PFSK-1 (cell line): ENCODE measurements at regions not wholly inside any gene's neighbourhood (a gene's known extent, or its start where the extent isn't known, plus 50 kb on each side); places are given as distances from the start of the nearest gene placed in this dataset.

Experiments
- FOXP2 ChIP-seq: optimal IDR thresholded peaks from 2 replicates; pipeline ENCODE3; 2011; ENCODE audit warnings: borderline replicate concordance, control low read depth, inconsistent platforms; ENCODE audit not compliant: insufficient read depth; ENCODE audit errors: extremely low read length, extremely low read depth
- POLR2AphosphoS5 ChIP-seq: IDR thresholded peaks from 2 replicates; pipeline ENCODE4 v1.6.1; 2012; ENCODE audit warnings: low read depth, mild to moderate bottlenecking, control low read depth, low read length, moderate library complexity
- SIN3A ChIP-seq: IDR thresholded peaks from 2 replicates; pipeline ENCODE4 v1.6.1; 2012; ENCODE audit warnings: mild to moderate bottlenecking, low read length, moderate library complexity, borderline replicate concordance; ENCODE audit not compliant: insufficient read depth
- TAF1 ChIP-seq: IDR thresholded peaks from 2 replicates; pipeline ENCODE4 v1.6.1; 2012; ENCODE audit warnings: low read length, control low read depth, borderline replicate concordance; ENCODE audit not compliant: insufficient read depth
- TF ChIP-seq, protein P1 (sequence below), 2 experiments: IDR thresholded peaks; 2 replicates each; pipeline versions ENCODE4 v1.6.1 to v1.8.0; 2011 to 2012; ENCODE audit warnings: low read depth in 2 of 2, low read length in 2 of 2, control low read depth in 1 of 2, inconsistent platforms in 1 of 2, mild to moderate bottlenecking in 1 of 2, moderate library complexity in 1 of 2; ENCODE audit not compliant: insufficient read depth in 1 of 2

DNA sequence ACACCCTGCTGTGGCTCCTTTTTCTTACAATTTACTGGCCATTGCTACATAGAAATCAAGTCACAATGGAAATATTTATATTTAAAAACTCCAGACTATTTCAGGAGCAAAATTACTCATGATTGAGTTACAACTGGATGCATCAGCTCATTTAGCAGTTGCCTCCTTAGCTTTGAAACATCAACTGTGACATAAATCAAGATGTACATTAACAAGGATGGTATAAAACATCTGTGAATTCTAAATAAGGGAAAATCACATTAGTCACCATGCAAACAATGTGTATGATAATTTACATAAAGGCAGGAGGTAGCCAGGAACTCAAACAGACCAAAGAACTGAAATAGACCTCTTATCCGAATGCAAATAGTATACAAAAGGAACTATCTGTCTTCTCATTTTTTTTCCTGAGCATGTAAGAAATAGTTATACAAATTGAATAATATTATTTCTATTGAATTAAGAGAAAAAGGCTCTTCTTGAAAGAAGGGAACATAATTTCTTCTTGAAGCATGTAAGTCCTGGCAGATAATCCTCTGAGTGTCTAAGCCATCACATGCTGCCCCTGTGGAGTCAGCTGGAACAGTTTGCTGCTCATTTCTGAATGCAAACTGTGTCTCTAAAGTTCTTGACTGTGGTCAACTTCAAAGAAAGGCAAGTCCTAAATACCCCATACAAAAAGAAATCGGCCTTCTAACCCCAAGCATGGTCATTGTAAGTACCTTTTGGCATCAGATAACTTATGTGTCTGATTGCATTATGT is 151.2 kb downstream of the NAA11 start:
- no peak for TF ChIP-seq POLR2AphosphoS5
- TF ChIP-seq SIN3A = no peak
- TF ChIP-seq FOXP2 = no peak
- TF ChIP-seq TAF1 = no peak
- TF ChIP-seq, protein P1, sequence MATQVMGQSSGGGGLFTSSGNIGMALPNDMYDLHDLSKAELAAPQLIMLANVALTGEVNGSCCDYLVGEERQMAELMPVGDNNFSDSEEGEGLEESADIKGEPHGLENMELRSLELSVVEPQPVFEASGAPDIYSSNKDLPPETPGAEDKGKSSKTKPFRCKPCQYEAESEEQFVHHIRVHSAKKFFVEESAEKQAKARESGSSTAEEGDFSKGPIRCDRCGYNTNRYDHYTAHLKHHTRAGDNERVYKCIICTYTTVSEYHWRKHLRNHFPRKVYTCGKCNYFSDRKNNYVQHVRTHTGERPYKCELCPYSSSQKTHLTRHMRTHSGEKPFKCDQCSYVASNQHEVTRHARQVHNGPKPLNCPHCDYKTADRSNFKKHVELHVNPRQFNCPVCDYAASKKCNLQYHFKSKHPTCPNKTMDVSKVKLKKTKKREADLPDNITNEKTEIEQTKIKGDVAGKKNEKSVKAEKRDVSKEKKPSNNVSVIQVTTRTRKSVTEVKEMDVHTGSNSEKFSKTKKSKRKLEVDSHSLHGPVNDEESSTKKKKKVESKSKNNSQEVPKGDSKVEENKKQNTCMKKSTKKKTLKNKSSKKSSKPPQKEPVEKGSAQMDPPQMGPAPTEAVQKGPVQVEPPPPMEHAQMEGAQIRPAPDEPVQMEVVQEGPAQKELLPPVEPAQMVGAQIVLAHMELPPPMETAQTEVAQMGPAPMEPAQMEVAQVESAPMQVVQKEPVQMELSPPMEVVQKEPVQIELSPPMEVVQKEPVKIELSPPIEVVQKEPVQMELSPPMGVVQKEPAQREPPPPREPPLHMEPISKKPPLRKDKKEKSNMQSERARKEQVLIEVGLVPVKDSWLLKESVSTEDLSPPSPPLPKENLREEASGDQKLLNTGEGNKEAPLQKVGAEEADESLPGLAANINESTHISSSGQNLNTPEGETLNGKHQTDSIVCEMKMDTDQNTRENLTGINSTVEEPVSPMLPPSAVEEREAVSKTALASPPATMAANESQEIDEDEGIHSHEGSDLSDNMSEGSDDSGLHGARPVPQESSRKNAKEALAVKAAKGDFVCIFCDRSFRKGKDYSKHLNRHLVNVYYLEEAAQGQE (IDR thresholded peaks at IDR 0.05; ENCODE audit: insufficient read depth in 1 of 2, low read depth in 2 of 2, low read length in 2 of 2) = no peak

DNA sequence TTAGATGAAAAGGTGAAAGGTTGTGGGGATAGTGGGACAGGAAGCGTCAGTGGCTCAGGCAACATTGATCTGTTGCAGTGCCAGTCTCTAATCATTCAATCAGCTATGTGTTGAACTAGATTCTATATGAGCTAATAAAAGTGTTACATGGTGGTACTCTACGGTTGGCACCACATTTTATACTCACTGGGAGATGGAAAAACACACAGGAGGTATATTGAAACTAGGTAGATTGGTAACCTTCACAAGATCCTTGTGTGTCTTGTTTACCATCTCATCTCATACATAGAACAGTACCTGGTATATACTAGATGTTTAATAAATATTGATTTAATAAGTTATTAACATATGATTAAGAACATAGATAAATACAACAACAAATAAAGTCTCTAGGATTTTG is 152.7 kb downstream of the NAA11 start:
- no peak for TF ChIP-seq FOXP2
- TF ChIP-seq POLR2AphosphoS5 = no peak
- TF ChIP-seq SIN3A = no peak
- TF ChIP-seq, protein P1 (IDR thresholded peaks at IDR 0.05; ENCODE audit: insufficient read depth in 1 of 2, low read depth in 2 of 2, low read length in 2 of 2) = no peak
- no peak for TF ChIP-seq TAF1

DNA sequence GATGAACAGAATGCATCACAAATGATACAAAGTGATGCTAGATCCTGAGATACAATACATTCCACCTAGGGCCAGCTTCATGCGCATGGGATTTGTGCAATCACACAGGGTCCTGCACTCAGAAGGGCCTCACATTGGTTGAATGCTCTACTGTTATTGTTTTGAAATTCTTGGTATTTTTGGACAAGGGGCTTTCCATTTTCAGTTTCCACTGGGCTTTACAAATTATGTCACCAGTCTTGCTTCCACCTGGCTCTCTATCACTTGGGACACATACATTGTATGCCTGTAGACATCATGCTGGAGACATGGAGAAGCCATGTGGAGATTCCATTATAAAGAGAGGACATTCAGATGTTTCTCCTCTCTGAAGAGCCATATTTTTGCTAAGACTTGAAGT is 155.8 kb downstream of the NAA11 start:
- TF ChIP-seq POLR2AphosphoS5 (no peak), FOXP2 (no peak), TAF1 (no peak), SIN3A (no peak)
- TF ChIP-seq, protein P1 (IDR thresholded peaks at IDR 0.05; ENCODE audit: insufficient read depth in 1 of 2, low read depth in 2 of 2, low read length in 2 of 2) = no peak

DNA sequence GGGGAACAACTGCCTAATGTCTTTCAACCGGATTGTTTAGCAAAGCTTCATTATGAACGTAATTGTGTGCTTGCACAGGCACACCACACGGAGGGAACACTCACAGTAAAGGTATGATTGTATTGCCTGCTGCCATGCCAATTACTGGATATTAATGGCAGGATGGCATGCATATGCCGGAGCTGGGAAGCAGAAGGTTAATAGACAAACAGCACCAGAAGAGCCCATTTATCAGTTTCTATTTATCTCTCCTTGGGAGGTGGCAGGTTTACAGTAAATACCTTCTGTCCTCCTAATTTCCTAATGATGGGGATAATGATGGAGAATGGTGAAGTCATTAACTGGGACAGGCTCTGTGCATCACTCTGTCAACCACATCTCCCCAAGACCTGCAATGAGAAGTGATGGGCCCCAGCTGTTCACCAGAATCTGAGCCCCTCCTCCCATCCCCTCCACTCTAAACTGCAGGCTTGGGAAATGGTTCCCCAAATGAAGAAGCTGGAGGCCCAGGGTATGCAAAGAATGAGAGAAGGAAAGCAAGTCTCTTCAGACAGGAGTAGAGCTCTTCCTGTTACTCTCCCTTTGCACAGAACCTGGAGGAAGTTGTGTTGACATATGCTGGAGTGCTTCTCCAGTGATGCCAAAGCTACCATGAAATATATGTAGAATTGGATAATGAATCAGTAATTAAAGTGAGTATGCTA is 160.8 kb downstream of the NAA11 start:
- TF ChIP-seq FOXP2 (no peak), TAF1 (no peak), POLR2AphosphoS5 (no peak), SIN3A (no peak)
- TF ChIP-seq, protein P1 (IDR thresholded peaks at IDR 0.05; ENCODE audit: insufficient read depth in 1 of 2, low read depth in 2 of 2, low read length in 2 of 2) = no peak
